ENCODE measurements at regions not wholly inside any gene's neighbourhood (a gene's known extent, or its start where the extent isn't known, plus 50 kb on each side); places are given as distances from the start of the nearest gene placed in this dataset.
A peak's percentile ranks its signal among the peaks of the same experiment; 100 is the strongest.

DNA sequence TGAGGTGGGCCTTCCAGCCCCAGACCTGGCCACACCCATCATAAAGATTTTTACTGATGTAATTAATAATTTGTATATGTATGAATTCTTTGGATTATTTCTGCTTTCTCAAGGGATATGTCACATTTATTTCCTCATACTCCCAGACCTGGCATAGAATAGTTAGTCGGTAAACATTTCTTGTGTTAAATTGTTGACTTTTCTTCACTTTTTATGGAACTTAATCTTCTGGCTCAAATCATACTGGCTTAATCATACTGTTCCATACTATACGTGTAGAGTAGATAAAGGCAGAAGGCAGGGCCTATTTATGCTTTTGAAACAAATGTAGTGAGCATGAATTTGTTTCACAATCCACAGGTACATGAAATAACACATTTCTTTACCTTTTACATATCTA lies 155.8 kb downstream of the DEPDC1B start:
- Histone ChIP-seq H3K4me3 (ENCODE audit: low read depth, low read length) (no peak overlapping the region), H3K9me3 (ENCODE audit: control insufficient read depth, insufficient read depth, low read depth, low read length) (no peaks in the 10 kb centered on the region), H3K36me3 (ENCODE audit: control insufficient read depth in 2 of 2, insufficient read depth in 1 of 2, low read length in 2 of 2) (no peaks in the 10 kb centered on the region), H3K27ac (ENCODE audit: extremely low read depth, low read depth, low read length) (no peak overlapping the region), H3K4me1 (ENCODE audit: control insufficient read depth, insufficient read depth, low read length) (no peaks in the 10 kb centered on the region)
- ChIA-PET POLR2A (no interaction called here), CTCF (no interaction called here)
- TF ChIP-seq KLF8 (tag by site-specific recombination; IDR thresholded peaks at IDR 0.05), result no peak
- TF ChIP-seq ZNF473 (tag by site-specific recombination; IDR thresholded peaks at IDR 0.05), result no peak
- no peak for TF ChIP-seq ZIC2 (tag by site-specific recombination; IDR thresholded peaks at IDR 0.05)
- no peak for TF ChIP-seq YY2 (tag by site-specific recombination; IDR thresholded peaks at IDR 0.05)
- TF ChIP-seq BCL11B (tag by site-specific recombination; IDR thresholded peaks at IDR 0.05; ENCODE audit: low read depth), result no peak
- no peak for TF ChIP-seq ZNF169 (tag by site-specific recombination; IDR thresholded peaks at IDR 0.05)
- TF ChIP-seq ZNF776 (tag by site-specific recombination; IDR thresholded peaks at IDR 0.05; ENCODE audit: borderline replicate concordance), result no peak
- no peak for TF ChIP-seq ZNF785 (tag by site-specific recombination; IDR thresholded peaks at IDR 0.05)

DNA sequence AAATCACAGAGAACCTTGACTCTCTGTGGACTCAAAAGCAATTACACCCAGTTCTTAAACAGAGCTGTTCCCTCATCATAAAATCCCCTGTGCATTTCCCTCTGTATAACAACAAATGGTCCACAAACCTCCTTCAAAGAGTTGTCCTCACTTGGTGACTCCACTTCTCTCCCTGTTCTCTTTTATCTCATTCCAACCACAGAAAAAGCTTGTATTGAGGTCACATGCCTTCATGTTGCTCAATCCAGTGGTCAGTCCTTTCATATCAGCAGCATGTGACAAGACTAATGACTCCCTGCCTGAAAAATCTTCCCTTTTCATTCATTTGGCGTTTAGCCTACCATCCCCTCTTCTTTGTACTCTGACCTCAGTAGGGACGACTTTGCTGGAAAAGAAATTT lies 158.0 kb downstream of the DEPDC1B start:
- Histone ChIP-seq H3K4me3 (ENCODE audit: low read depth, low read length) (no peak overlapping the region), H3K27ac (ENCODE audit: extremely low read depth, low read depth, low read length) (no peak overlapping the region), H3K36me3 (ENCODE audit: control insufficient read depth in 2 of 2, insufficient read depth in 1 of 2, low read length in 2 of 2) (no peaks in the 10 kb centered on the region), H3K9me3 (ENCODE audit: control insufficient read depth, insufficient read depth, low read depth, low read length) (no peaks in the 10 kb centered on the region), H3K4me1 (ENCODE audit: control insufficient read depth, insufficient read depth, low read length) (no peaks in the 10 kb centered on the region)
- CTCF ChIA-PET, result interaction anchor here (0.7 kb wide), 1 partner anchor 30 kb away, joined by 3 read pairs; no protein-coding TSS in a partner anchor
- POLR2A ChIA-PET, result no interaction called here
- TF ChIP-seq WT1 (tag by site-specific recombination; IDR thresholded peaks at IDR 0.05) (no peak), ZBTB8A (tag by site-specific recombination; IDR thresholded peaks at IDR 0.05) (no peak), ZNF114 (tag by site-specific recombination; IDR thresholded peaks at IDR 0.05) (no peak), ZNF473 (tag by site-specific recombination; IDR thresholded peaks at IDR 0.05) (no peak), ZNF426 (tag by site-specific recombination; IDR thresholded peaks at IDR 0.05) (no peak), ZNF37A (tag by site-specific recombination; IDR thresholded peaks at IDR 0.05) (no peak)
- TF ChIP-seq, protein P1, sequence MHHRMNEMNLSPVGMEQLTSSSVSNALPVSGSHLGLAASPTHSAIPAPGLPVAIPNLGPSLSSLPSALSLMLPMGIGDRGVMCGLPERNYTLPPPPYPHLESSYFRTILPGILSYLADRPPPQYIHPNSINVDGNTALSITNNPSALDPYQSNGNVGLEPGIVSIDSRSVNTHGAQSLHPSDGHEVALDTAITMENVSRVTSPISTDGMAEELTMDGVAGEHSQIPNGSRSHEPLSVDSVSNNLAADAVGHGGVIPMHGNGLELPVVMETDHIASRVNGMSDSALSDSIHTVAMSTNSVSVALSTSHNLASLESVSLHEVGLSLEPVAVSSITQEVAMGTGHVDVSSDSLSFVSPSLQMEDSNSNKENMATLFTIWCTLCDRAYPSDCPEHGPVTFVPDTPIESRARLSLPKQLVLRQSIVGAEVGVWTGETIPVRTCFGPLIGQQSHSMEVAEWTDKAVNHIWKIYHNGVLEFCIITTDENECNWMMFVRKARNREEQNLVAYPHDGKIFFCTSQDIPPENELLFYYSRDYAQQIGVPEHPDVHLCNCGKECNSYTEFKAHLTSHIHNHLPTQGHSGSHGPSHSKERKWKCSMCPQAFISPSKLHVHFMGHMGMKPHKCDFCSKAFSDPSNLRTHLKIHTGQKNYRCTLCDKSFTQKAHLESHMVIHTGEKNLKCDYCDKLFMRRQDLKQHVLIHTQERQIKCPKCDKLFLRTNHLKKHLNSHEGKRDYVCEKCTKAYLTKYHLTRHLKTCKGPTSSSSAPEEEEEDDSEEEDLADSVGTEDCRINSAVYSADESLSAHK (tag by site-specific recombination; IDR thresholded peaks at IDR 0.05), result no peak

GRCh38 chr5:60540856-60541805 lies 158.8 kb downstream of the DEPDC1B start:
- no peaks in the 10 kb centered on the region for H3K36me3 ChIP-seq (ENCODE audit: control insufficient read depth in 2 of 2, insufficient read depth in 1 of 2, low read length in 2 of 2)
- H3K27ac ChIP-seq (ENCODE audit: extremely low read depth, low read depth, low read length), result no peak overlapping the region
- H3K4me3 ChIP-seq (ENCODE audit: low read depth, low read length), result no peak overlapping the region
- CTCF ChIA-PET, result interaction anchor here (0.7 kb wide), 1 partner anchor 29 kb away, joined by 3 read pairs; no protein-coding TSS in a partner anchor
- POLR2A ChIA-PET, result no interaction called here
- H3K4me1 ChIP-seq (ENCODE audit: control insufficient read depth, insufficient read depth, low read length), result no peaks in the 10 kb centered on the region
- TF ChIP-seq GLIS1 (tag by site-specific recombination; IDR thresholded peaks at IDR 0.05), result peak; percentile 27; the same call in 1 of the 2 replicates
- TF ChIP-seq ZNF664 (tag by site-specific recombination; IDR thresholded peaks at IDR 0.05), result no peak
- H3K9me3 ChIP-seq (ENCODE audit: control insufficient read depth, insufficient read depth, low read depth, low read length), result no peaks in the 10 kb centered on the region
